GM19438 (cell line): ENCODE measurements at regions not wholly inside any gene's neighbourhood (a gene's known extent, or its start where the extent isn't known, plus 50 kb on each side); places are given as distances from the start of the nearest gene placed in this dataset.
"Not testable (repeated sequence)": the region's sequence is repeated elsewhere in the genome, so short reads cannot be mapped to it uniquely, and the experiment has no call there.

ENCODE experiments used
- ATAC-seq: cut with Tn5 transposase; IDR thresholded peaks from one replicate; pipeline ENCODE4 v1.9.1; 2021; ENCODE audit warnings: low read depth; ENCODE audit not compliant: unreplicated experiment

- ATAC-seq = no peak
These were observed 59.6 kb upstream of the MAN2A1 start for GRCh38 chr5:109630093-109630492.

- no peak for ATAC-seq
These were observed 61.1 kb upstream of the MAN2A1 start for GRCh38 chr5:109628591-109628990.

GRCh38 chr5:109621266-109621665 lies 68.5 kb upstream of the MAN2A1 start:
- ATAC-seq = not testable (repeated sequence)

DNA sequence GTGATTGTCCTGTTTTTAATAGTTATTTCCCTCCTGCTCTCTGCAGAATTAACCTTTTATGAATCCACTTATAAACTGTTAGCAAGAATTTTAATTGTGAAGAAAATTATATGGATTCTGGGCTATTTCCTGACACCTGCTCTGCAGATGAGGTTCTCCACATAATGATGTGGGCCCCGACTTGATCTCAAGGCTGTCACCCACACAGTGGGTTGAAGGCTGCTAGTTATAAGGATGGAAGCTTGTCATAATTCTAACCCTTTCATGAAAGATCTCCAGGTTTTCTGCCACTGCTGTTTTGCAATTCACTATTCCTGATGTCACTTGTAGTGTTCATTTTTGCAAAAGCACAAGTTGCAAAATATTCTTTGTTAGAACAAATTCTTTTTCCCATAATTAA lies 69.1 kb upstream of the MAN2A1 start:
- no peak for ATAC-seq

GRCh38 chr5:109619606-109620005 lies 70.1 kb upstream of the MAN2A1 start:
- ATAC-seq = no peak

DNA sequence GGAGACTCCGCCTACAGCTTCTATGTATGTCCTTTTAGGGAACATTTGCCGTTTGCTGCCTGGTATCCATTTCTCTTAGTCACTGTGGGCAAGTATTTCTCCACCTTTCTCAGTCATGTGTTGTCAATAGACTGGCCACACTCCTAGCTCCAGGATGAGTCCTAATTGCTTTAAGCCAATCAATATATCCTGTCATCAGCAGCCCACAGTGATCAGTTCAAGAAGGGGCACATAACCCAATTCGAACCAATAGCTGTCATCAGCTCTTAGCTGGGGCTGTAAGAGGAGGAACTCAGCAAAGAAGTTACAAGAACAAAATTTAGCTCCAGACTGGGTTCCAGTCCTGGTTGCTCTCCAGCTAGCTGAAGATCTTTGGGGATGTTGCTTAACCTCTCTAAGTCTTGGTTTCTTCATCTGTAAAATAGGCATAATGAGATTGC lies 70.7 kb upstream of the MAN2A1 start:
- no peak for ATAC-seq

- ATAC-seq = no peak
These were observed 74.7 kb upstream of the MAN2A1 start for GRCh38 chr5:109614981-109615380.

DNA sequence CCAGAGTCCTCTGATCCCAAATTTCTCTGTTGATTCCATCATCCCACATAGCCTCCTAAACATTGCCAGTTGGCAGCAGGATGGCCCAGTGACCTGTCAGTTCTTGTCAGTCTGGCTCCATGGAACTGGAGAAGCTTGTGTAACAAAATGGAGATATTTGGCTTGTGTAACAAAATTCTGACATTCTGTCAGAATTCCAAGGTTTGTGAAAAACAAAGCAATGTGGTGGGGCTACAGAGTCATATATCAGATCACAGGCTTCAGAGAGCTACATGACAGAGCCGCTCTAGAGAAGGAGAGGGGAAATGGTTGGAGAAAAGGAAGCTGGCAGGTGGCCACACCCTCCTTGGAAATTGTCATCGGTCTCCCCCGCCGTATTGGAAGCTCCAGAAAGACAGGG lies 75.4 kb upstream of the MAN2A1 start:
- ATAC-seq = no peak

DNA sequence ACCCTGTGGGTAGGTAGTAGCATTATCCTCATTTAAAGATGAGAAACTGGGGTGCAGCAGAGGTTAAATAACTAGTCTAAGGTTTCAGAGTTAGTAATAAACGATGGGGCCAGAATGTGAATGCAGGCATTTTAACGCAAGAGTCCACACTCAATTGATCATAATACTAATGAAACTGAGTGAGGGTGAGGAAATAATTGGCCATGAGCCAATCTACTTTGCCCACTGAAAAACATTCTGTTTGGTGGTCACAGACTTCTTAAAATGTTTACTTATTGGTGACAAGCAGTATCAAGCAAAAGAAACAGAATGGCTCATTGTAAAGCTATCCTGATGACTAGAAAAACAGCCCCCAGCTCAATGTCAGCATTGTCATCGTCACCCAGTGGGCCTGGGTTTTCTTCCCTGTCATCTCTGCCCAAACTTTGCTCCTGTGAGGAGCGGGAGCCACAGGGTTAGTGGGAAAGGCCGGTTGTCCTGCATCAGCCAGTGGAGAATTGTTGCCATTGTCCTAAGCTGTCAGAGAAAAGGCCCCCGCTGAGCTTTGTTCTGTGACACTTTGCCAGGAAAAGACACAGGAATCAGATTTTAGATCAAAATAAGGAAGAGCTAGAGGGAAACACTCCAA lies 77.3 kb upstream of the MAN2A1 start:
- no peak for ATAC-seq

GRCh38 chr5:109611505-109611904 lies 78.2 kb upstream of the MAN2A1 start:
- ATAC-seq = no peak

- ATAC-seq = no peak
These were observed 78.7 kb upstream of the MAN2A1 start for GRCh38 chr5:109611061-109611460.

GRCh38 chr5:109610581-109610980 lies 79.1 kb upstream of the MAN2A1 start:
- no peak for ATAC-seq

GRCh38 chr5:109605207-109605730 lies 84.5 kb upstream of the MAN2A1 start:
- no peak for ATAC-seq

DNA sequence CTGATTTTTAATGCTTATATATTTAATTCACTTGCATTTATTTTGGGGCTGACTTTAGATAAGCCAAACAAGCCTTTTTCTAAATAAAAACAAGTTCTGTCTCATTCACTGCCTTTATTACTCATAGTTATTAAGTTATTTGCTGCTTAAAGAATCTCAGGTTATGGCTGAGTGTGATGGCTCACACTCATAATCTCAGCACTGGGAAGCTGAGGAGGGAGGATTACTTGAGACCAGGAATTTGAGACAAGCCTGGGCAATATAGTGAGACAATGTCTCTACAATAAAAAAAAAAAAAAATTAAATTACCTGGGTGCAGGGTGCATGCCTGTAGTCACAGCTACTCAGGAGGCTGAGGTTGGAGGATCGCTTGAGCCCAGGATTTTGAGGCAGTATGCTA lies 85.0 kb upstream of the MAN2A1 start:
- ATAC-seq = no peak

DNA sequence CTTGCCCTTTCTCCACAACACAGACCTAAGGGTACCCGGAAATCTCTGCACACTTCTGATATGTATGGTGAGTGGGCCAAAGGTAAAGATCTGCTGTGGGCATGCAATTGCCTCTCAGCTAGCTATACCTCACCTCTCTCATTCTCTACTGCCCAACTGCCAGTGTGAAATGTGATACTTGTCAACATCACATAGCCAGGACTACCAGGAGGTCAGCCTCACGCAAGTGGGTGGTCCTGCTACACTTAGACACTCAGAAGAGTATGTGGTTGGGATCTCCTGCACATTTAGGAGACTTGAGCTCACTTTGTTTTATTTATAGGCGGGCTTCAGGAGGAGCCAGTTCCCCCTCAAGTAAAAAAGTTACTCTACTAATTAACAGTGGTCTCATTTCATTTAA lies 88.0 kb upstream of the MAN2A1 start:
- ATAC-seq = no peak

GRCh38 chr5:109597893-109598292 lies 91.8 kb upstream of the MAN2A1 start:
- ATAC-seq = no peak

DNA sequence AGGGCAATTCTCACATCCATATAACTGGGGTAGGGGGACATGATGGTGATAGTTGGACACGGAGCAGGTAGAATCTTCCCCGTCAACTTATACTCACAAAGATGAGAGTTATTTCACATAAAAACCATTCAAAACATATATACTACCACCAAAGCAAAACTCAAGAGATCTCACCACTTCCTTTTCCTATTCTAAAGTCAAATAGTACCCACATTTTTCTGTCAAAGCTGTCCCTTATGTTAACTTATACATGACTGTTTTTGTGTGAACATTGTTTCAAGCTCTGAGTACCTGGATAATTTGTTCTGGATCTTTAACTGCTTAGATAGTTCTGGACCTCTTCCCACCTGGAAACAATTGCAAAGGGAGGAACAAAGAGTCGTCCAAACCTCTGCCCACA lies 95.5 kb upstream of the MAN2A1 start:
- ATAC-seq = no peak

DNA sequence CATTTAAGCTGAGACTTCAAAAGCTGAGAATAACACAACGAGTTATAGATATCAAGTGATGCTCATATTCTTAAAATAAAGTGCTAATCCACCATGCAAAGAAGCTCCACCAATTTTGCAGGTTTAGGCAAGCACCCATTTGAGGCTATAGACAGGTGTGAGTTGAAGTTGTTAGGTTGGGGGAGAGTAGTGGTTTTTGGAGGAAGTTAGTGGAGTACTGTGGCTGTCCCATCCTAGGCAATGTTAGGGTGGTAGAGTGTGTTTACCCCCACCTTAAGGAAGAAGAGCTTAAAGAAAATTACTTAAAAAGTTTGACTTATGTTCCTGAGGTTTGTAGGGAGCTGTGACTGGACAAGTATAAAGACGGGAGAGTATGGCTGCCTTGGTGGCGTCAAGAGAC lies 98.9 kb upstream of the MAN2A1 start:
- ATAC-seq = no peak

DNA sequence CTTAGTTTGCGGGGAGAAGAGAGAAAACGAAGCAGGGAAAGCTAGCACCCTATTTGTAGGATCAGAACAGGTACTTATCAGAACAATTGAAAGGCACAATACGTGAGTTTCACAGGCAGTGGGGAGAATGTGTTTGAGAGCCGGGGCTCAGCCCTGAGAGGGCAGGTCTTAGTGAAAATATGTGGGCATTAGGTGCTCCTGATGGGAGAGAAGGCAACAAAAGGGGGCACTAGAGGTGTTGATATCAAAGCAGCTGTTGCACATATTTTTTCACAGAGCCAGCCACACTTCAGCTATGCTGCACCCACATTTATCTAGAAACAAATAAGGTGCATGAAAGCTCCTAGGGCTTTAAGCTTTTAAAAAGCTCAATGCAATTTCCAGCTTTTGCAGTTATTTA lies 99.7 kb upstream of the MAN2A1 start:
- ATAC-seq = no peak

- ATAC-seq = no peak
These were observed 100.5 kb upstream of the MAN2A1 start for GRCh38 chr5:109589239-109589638.

- ATAC-seq = no peak
These were observed 101.3 kb upstream of the MAN2A1 start for GRCh38 chr5:109588281-109589035.

GRCh38 chr5:109584986-109585599 lies 104.6 kb upstream of the MAN2A1 start:
- no peak for ATAC-seq
